ENCODE measurements at regions not wholly inside any gene's neighbourhood (a gene's known extent, or its start where the extent isn't known, plus 50 kb on each side); places are given as distances from the start of the nearest gene placed in this dataset.

- no peaks in the 10 kb centered on the region for H3K36me3 ChIP-seq (replicated peaks; ENCODE audit: low read depth, low read length)
- peaks cover 52% of the 10 kb centered on the region for H4K20me1 ChIP-seq (ENCODE audit: insufficient read depth, low read length)
- H3K79me2 ChIP-seq (ENCODE audit: low read length) = no peaks in the 10 kb centered on the region
- peaks cover 15% of the 10 kb centered on the region for H3K27me3 ChIP-seq (ENCODE audit: low read depth, low read length)
- no peak overlapping the region for H3K27ac ChIP-seq (ENCODE audit: low read length)
- H3K4me2 ChIP-seq (ENCODE audit: low read length) = no peak overlapping the region
- H3K9ac ChIP-seq (ENCODE audit: low read length) = no peak overlapping the region
- H3K4me3 ChIP-seq (ENCODE audit: low read length) = no peak overlapping the region
- H3K4me1 ChIP-seq (ENCODE audit: low read length) = peaks cover 27% of the 10 kb centered on the region
- no peaks in the 10 kb centered on the region for H3K9me3 ChIP-seq (ENCODE audit: insufficient read depth, low read length)
- TF ChIP-seq EZH2phosphoT487 (IDR thresholded peaks at IDR 0.05; ENCODE audit: low read depth) (no peak), CTCF (IDR thresholded peaks at IDR 0.05; ENCODE audit: low read depth, low read length) (no peak)
- no peak overlapping the region for H2AFZ ChIP-seq (ENCODE audit: low read depth, low read length)
Observed at GRCh38 chr2:134203175-134203574, 50.7 kb upstream of the MGAT5 start.

All from OCI-LY3 (cell line).